SKM-1 (cell line): ENCODE measurements at regions not wholly inside any gene's neighbourhood (a gene's known extent, or its start where the extent isn't known, plus 50 kb on each side); places are given as distances from the start of the nearest gene placed in this dataset.

Experiments
- DNase-seq: peaks from one replicate; lab custom pipeline; 2025; ENCODE audit not compliant: unreplicated experiment; lab: John Stamatoyannopoulos, UW

GRCh38 chr2:39534095-39534711, 97.1 kb upstream of the MAP4K3 start:
- no peak for DNase-seq

GRCh38 chr2:39535636-39536185, 98.6 kb upstream of the MAP4K3 start:
- no peak for DNase-seq

- DNase-seq, result no peak
Measured at GRCh38 chr2:39537150-39537549, 100.1 kb upstream of the MAP4K3 start.

GRCh38 chr2:39538718-39539117, 101.6 kb upstream of the MAP4K3 start:
- DNase-seq, result no peak

- DNase-seq, result no peak
Measured at GRCh38 chr2:39540414-39540813, 103.3 kb upstream of the MAP4K3 start.

GRCh38 chr2:39541011-39541930, 104.2 kb upstream of the MAP4K3 start:
- no peak for DNase-seq

GRCh38 chr2:39542523-39542922, 105.4 kb upstream of the MAP4K3 start:
- no peak for DNase-seq

- no peak for DNase-seq
Measured at GRCh38 chr2:39545957-39546356, 108.9 kb upstream of the MAP4K3 start.

GRCh38 chr2:39546409-39546808, 109.3 kb upstream of the MAP4K3 start:
- no peak for DNase-seq

GRCh38 chr2:39546937-39547336, 109.9 kb upstream of the MAP4K3 start:
- DNase-seq, result no peak

- no peak for DNase-seq
Measured at GRCh38 chr2:39547811-39548719, 111.0 kb upstream of the MAP4K3 start.

- DNase-seq, result no peak
Measured at GRCh38 chr2:39549000-39549399, 111.9 kb upstream of the MAP4K3 start.

GRCh38 chr2:39549718-39550464, 112.8 kb upstream of the MAP4K3 start:
- no peak for DNase-seq

- no peak for DNase-seq
Measured at GRCh38 chr2:39550701-39551285, 113.7 kb upstream of the MAP4K3 start.

- DNase-seq, result no peak
Measured at GRCh38 chr2:39558906-39559305, 106.8 kb upstream of the TMEM178A start.

GRCh38 chr2:39563572-39563971, 102.1 kb upstream of the TMEM178A start:
- DNase-seq, result no peak

GRCh38 chr2:39567507-39567906, 98.2 kb upstream of the TMEM178A start:
- DNase-seq, result no peak

GRCh38 chr2:39568116-39568515, 97.6 kb upstream of the TMEM178A start:
- DNase-seq, result no peak

- DNase-seq, result no peak
Measured at GRCh38 chr2:39568561-39569006, 97.1 kb upstream of the TMEM178A start.

- no peak for DNase-seq
Measured at GRCh38 chr2:39570130-39570555, 95.6 kb upstream of the TMEM178A start.
